Body of pancreas (tissue), 4 donors: ENCODE measurements at regions not wholly inside any gene's neighbourhood (a gene's known extent, or its start where the extent isn't known, plus 50 kb on each side); places are given as distances from the start of the nearest gene placed in this dataset.

Source experiments
- ATAC-seq: fragments of 150-250 bp; one replicate; pipeline ENCODE4 v1.9.1; 2016
- DNase-seq, 4 donors: peaks; one replicate each; pipeline ENCODE4 v3.0.0-alpha.2; 2019
- H3K27ac ChIP-seq, 4 donors: fragments of 200-600 bp; sonication (generic); 1 replicate in 3 of 4; 2 replicates in 1 of 4; pipeline versions ENCODE4 v1.5.1 to v1.6.1; 2016 to 2019; ENCODE audit warnings: mild to moderate bottlenecking in 1 of 4, mixed read lengths in 1 of 4, moderate library complexity in 1 of 4
- H3K27me3 ChIP-seq, 2 donors: fragments of 200-600 bp; sonication (generic); one replicate each; pipeline ENCODE4 v1.6.0; 2016; ENCODE audit warnings: mild to moderate bottlenecking in 1 of 2
- H3K36me3 ChIP-seq, 2 donors: fragments of 200-600 bp; sonication (generic); replicated peaks in 1 of 2; 2 replicates each; pipeline ENCODE4 v1.5.1; 2016; ENCODE audit warnings: low read depth in 2 of 2; ENCODE audit not compliant: insufficient read depth in 1 of 2
- H3K4me1 ChIP-seq: fragments of 200-600 bp; sonication (generic); one replicate; pipeline ENCODE4 v1.6.0; 2016
- H3K4me3 ChIP-seq, 2 donors: fragments of 200-600 bp; sonication (generic); 1 replicate in 1 of 2; 2 replicates in 1 of 2; pipeline ENCODE4 v1.5.1; 2016 to 2019
- H3K9me3 ChIP-seq, 3 donors: fragments of 200-600 bp; sonication (generic); 1 replicate in 2 of 3; 2 replicates in 1 of 3; pipeline ENCODE4 v1.5.1; 2016
- POLR2A ChIP-seq, 3 donors: fragments of 450-650 bp; IDR thresholded peaks; one replicate each; pipeline ENCODE4 v1.6.1; 2016; ENCODE audit warnings: antibody characterized with exemption in 3 of 3, mild to moderate bottlenecking in 2 of 3
- WGBS, 2 donors: methylation state at CpG; one replicate each; pipeline ENCODE4 v1.1.5; 2017; 5-methylcytosine and 5-hydroxymethylcytosine counted together
- intact Hi-C: fragments of 100-400 bp; cut with DNase I; formaldehyde crosslinking; loops from one replicate; pipeline ENCODE4 v1.15.1; 2023
- TF ChIP-seq, protein P1 (sequence below), 7 experiments: fragments of 450-650 bp in 4 of 7; fragments of 200-600 bp in 3 of 7; sonication (generic) in 3 of 7; IDR thresholded peaks; one replicate each; pipeline ENCODE4 v1.5.1; 2016 to 2019; ENCODE audit warnings: antibody characterized with exemption in 7 of 7

DNA sequence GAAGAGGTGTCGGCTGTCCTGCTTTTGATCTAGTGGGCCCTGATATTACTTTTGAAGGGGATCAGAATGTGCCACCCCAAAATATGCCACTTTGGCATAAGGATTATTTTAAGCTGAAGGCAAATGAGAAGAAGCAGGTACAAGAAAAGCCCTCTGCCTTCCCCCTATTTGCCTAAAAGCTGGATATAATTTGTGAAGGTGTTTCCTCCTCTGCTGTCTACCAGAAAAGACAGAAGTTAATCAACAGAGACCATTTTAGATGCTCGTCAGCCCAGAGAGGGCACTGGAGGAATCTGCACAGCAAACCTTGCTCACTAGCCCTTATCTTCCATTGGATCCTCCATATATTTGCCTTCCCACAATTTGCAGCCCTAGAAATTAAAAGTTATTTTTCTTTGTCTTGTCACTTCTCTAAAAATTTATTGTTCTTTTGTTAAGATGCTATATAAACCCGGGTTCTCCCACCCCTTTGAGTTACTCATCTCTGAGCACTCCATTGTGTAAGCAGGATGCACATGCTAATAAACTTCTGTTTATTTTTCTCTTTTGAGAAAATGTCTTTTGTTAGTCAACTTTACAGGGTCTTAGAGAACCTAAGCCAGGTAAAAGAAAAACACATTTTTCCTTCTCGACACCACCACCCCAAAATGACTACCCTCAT is 163.2 kb upstream of the SLC1A4 start:
- 77 to 81% methylated on average over 4 of the region's 4 CpGs for WGBS, 2 donors
- TF ChIP-seq, protein P1, sequence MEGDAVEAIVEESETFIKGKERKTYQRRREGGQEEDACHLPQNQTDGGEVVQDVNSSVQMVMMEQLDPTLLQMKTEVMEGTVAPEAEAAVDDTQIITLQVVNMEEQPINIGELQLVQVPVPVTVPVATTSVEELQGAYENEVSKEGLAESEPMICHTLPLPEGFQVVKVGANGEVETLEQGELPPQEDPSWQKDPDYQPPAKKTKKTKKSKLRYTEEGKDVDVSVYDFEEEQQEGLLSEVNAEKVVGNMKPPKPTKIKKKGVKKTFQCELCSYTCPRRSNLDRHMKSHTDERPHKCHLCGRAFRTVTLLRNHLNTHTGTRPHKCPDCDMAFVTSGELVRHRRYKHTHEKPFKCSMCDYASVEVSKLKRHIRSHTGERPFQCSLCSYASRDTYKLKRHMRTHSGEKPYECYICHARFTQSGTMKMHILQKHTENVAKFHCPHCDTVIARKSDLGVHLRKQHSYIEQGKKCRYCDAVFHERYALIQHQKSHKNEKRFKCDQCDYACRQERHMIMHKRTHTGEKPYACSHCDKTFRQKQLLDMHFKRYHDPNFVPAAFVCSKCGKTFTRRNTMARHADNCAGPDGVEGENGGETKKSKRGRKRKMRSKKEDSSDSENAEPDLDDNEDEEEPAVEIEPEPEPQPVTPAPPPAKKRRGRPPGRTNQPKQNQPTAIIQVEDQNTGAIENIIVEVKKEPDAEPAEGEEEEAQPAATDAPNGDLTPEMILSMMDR (IDR thresholded peaks at IDR 0.05), result no peak
- TF ChIP-seq POLR2A (IDR thresholded peaks at IDR 0.05), result no peak
- Histone ChIP-seq H3K9me3 (no peaks in the 10 kb centered on the region), H3K4me3 (no peak overlapping the region), H3K36me3 (no peaks in the 10 kb centered on the region), H3K27me3 (no peaks in the 10 kb centered on the region), H3K27ac (no peak overlapping the region), H3K4me1 (peaks cover 1% of the 10 kb centered on the region)
- intact Hi-C loops, result no loop called here
- no peak for DNase-seq
- ATAC-seq, result no peak

GRCh38 chr2:64826703-64827102 is 162.5 kb upstream of the SLC1A4 start:
- DNase-seq, result no peak
- no peak for ATAC-seq
- H3K36me3 ChIP-seq, result no peaks in the 10 kb centered on the region
- H3K9me3 ChIP-seq, result no peaks in the 10 kb centered on the region
- TF ChIP-seq, protein P1 (IDR thresholded peaks at IDR 0.05), result no peak
- no peak for TF ChIP-seq POLR2A (IDR thresholded peaks at IDR 0.05)
- peaks cover 8% of the 10 kb centered on the region for H3K4me1 ChIP-seq
- 83 to 91% methylated on average over 2 of the region's 2 CpGs for WGBS, 2 donors
- no peaks in the 10 kb centered on the region for H3K27me3 ChIP-seq
- H3K27ac ChIP-seq, result no peak overlapping the region
- intact Hi-C loops, result no loop called here
- no peak overlapping the region for H3K4me3 ChIP-seq

- H3K27ac ChIP-seq, result no peak overlapping the region
- H3K36me3 ChIP-seq, result no peaks in the 10 kb centered on the region
- H3K9me3 ChIP-seq, result no peaks in the 10 kb centered on the region
- H3K4me1 ChIP-seq, result peaks cover 11% of the 10 kb centered on the region
- no peak overlapping the region for H3K4me3 ChIP-seq
- no peak for DNase-seq
- TF ChIP-seq POLR2A (IDR thresholded peaks at IDR 0.05), result no peak
- TF ChIP-seq, protein P1 (IDR thresholded peaks at IDR 0.05), result no peak
- intact Hi-C loops, result no loop called here
- 95 to 100% methylated on average over 1 of the region's 1 CpG for WGBS, 2 donors
- no peak for ATAC-seq
- H3K27me3 ChIP-seq, result no peaks in the 10 kb centered on the region
Measured at GRCh38 chr2:64828261-64828660, 160.9 kb upstream of the SLC1A4 start.

DNA sequence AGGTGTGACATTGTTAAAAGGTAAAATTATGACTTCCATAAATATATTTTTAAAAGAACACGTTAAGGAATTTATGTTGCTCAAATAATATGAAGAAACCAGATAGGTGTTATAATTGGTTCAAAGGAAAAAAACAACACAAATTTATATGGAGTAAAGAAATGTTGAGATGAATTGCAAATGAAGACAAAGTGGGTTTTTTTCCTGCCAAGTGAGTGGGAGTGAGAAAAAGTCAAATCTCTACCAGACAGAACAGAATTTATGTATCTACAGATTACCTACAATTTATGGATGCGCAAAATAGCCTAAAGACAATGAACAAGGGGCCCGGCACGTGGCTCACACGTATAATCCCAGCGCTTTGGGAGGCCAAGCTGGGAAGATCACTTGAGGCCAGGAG is 159.7 kb upstream of the SLC1A4 start:
- no peaks in the 10 kb centered on the region for H3K27me3 ChIP-seq
- no peak overlapping the region for H3K27ac ChIP-seq
- H3K9me3 ChIP-seq, result no peaks in the 10 kb centered on the region
- H3K4me1 ChIP-seq, result peaks cover 11% of the 10 kb centered on the region
- no peak for TF ChIP-seq POLR2A (IDR thresholded peaks at IDR 0.05)
- TF ChIP-seq, protein P1 (IDR thresholded peaks at IDR 0.05), result no peak
- no peaks in the 10 kb centered on the region for H3K36me3 ChIP-seq
- H3K4me3 ChIP-seq, result no peak overlapping the region
- no peak for ATAC-seq
- intact Hi-C loops, result no loop called here
- WGBS, 2 donors, result 86 to 93% methylated on average over 6 of the region's 6 CpGs
- DNase-seq, result no peak
